GM12878 (cell line): ENCODE measurements at regions not wholly inside any gene's neighbourhood (a gene's known extent, or its start where the extent isn't known, plus 50 kb on each side); places are given as distances from the start of the nearest gene placed in this dataset.

Experiments
- CHD2 ChIP-seq: IDR thresholded peaks from 2 replicates; pipeline ENCODE4 v1.6.1; 2011; ENCODE audit warnings: low read depth, low read length, improper control_type of control experiment, borderline replicate concordance
- JUND ChIP-seq: IDR thresholded peaks from 2 replicates; pipeline ENCODE4 v1.6.1; 2012; ENCODE audit warnings: low read depth, mild to moderate bottlenecking, low read length, improper control_type of control experiment, moderate library complexity
- POLR2A ChIP-seq: IDR thresholded peaks from 2 replicates; pipeline ENCODE4 v1.6.1; 2011; ENCODE audit warnings: low read depth, mild to moderate bottlenecking, low read length
- RAD21 ChIP-seq: IDR thresholded peaks from 2 replicates; pipeline ENCODE4 v1.6.1; 2011; ENCODE audit warnings: mild to moderate bottlenecking, low read depth, low read length, moderate library complexity; ENCODE audit not compliant: insufficient read depth
- RELA ChIP-seq: fragments of 450-650 bp; IDR thresholded peaks from 2 replicates; pipeline ENCODE4 v1.8.0; 2014; ENCODE audit warnings: borderline replicate concordance; ENCODE audit not compliant: partially characterized antibody
- TAF1 ChIP-seq: IDR thresholded peaks from 2 replicates; pipeline ENCODE4 v1.6.1; 2011; ENCODE audit warnings: mild to moderate bottlenecking, low read depth, low read length, borderline replicate concordance
- ZNF207 ChIP-seq: fragments of 450-650 bp; IDR thresholded peaks from 2 replicates; pipeline ENCODE4 v1.6.1; 2014; ENCODE audit warnings: antibody characterized with exemption, mild to moderate bottlenecking, borderline replicate concordance
- TF ChIP-seq, protein P1 (sequence below): IDR thresholded peaks from 2 replicates; pipeline ENCODE4 v1.6.1; 2011; ENCODE audit warnings: borderline replicate concordance, low read depth, mild to moderate bottlenecking, moderate library complexity, mixed read lengths, low read length; ENCODE audit not compliant: insufficient read depth; ENCODE audit errors: extremely low read length

DNA sequence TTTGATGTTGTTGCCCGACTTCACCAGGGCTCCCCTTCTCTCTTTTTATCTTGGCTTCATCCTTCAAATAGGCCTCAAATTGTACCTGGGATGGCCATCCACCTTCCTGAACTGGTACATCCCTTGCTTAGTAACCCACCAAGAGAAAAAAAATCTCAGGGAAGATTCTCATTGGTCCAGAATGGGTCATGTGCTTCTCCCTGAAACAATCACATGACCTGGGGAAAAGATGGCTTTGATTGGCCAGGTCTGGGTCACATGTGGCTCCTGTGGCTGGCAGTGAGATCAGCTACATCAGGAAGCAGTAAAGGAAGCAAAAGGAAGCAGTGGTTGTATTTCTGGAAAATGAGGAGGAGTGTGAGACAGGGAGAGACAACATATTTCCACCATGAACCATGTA, 540.2 kb downstream of the MIAT start:
- TF ChIP-seq RAD21 (no peak), ZNF207 (no peak), POLR2A (no peak), JUND (no peak), CHD2 (no peak), RELA (no peak), TAF1 (no peak)
- TF ChIP-seq, protein P1, sequence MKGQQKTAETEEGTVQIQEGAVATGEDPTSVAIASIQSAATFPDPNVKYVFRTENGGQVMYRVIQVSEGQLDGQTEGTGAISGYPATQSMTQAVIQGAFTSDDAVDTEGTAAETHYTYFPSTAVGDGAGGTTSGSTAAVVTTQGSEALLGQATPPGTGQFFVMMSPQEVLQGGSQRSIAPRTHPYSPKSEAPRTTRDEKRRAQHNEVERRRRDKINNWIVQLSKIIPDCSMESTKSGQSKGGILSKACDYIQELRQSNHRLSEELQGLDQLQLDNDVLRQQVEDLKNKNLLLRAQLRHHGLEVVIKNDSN = no peak
